Islet precursor cell (in vitro differentiated cells): ENCODE measurements at regions not wholly inside any gene's neighbourhood (a gene's known extent, or its start where the extent isn't known, plus 50 kb on each side); places are given as distances from the start of the nearest gene placed in this dataset.
A peak's percentile ranks its signal among the peaks of the same experiment; 100 is the strongest.

ENCODE experiments used
- DNase-seq: peaks from one replicate; pipeline ENCODE4 v3.0.0-alpha.2; 2018

DNA sequence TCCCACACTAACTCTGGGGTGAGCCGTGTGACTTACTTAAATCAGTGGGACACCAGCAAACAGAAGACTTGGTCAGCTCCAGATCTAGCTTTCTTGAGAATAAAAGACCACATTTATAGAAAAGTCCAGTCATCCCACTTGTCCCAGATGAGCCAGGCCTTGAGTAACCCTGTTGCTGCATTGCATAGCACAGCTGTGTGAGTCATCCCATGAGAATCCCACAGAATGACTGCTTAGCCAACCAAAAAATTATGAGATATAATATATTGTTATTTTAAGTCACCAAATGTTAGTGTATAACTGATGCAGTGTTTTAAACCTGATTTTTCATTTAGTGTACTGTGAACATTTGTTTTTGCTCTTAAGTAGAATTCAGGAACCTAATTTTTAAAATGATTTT is 94.2 kb upstream of the FSHR start:
- peak; percentile 76 for DNase-seq

DNA sequence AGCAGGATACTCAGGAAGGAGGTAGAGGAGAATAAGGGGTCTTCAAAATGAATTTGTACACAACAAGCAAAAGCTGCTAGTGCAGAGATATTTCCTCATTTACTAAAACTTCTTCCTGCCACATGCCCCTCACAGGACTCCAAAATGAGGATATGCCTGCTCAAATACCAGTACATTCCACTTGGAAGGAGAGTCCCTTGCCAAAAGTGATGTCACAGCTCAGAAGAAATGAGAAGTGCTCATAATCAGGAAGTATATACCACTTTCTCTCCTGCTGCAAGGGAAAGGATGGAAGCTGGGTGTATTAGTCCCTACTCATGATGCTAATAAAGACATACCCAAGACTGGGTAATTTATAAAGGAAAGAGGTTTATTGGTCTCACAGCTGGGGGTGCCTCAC is 87.7 kb upstream of the FSHR start:
- DNase-seq = no peak

DNA sequence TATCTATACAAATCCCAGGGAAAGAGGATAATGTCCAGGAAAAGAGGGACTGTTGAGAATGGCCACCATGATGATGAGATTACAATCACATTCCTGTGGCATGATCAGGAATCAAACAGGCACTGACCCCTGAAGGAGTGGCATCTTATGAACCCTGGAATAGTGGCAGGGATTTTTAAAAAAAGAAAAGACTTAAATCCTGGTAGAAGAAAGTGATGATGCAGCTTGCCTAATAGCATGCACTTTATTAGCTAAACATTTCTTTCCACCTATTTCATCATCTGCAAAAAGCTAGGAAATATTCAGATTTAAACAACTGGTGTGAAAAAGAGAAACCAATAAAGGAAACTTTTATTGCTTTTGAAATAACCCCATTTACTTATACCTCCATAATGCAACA is 87.2 kb upstream of the FSHR start:
- DNase-seq = no peak

DNA sequence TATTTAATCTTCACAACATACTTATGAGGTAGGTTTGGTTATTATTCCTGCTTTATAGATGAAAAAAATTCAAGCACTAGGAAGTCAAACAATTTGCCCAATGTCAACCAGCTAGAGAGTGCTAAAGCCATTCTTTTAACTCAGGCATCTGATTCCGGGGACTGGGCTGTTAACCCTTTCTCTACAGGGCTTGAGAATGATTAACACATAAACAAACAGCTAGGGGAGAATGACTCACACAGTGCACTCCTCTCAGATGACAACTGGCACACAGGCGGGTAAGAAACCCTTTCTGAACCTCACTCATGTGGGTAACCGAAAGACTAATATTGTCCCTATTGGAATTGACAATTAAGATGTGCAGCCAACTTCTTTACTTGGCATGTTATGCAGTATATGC is 86.3 kb upstream of the FSHR start:
- DNase-seq = peak; percentile 55

- DNase-seq = no peak
Observed at GRCh38 chr2:49238604-49238960, 84.3 kb upstream of the FSHR start.

DNA sequence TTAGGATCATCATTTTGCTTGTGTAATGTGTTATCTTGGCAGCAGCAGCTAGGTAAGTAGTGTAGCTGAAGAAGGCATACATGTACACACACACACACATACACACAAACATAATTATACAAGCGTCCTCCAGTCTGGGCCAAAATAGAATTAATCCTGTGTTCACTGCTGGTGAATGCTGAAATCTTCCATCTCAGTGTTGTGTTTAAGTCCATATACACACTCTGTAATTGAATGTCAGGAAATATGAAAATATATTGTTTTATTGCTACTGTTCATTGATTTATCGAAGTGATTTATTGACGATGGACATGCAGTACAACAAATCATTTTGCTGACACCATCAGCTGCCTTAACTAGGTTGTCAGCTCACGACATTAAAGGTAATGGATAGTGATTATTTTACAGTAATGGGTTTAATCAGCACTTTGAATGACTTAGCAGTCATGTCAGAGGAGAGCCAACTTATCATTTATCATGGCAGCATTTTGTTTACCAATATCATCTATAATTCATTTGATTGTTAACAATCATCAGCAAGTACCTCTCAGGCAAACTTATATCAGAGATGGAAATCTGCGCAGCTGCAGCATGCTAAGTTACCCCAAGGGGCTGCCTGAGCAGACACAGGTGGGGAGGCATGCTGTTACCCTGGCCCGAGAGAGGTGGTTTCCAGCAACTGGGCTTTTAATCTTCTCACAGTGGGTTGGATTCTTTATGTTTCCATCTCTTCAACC is 83.7 kb upstream of the FSHR start:
- DNase-seq = no peak

GRCh38 chr2:49236316-49236715 is 82.0 kb upstream of the FSHR start:
- no peak for DNase-seq

GRCh38 chr2:49226360-49226759 is 72.0 kb upstream of the FSHR start:
- no peak for DNase-seq

GRCh38 chr2:49225126-49225525 is 70.8 kb upstream of the FSHR start:
- DNase-seq = no peak

DNA sequence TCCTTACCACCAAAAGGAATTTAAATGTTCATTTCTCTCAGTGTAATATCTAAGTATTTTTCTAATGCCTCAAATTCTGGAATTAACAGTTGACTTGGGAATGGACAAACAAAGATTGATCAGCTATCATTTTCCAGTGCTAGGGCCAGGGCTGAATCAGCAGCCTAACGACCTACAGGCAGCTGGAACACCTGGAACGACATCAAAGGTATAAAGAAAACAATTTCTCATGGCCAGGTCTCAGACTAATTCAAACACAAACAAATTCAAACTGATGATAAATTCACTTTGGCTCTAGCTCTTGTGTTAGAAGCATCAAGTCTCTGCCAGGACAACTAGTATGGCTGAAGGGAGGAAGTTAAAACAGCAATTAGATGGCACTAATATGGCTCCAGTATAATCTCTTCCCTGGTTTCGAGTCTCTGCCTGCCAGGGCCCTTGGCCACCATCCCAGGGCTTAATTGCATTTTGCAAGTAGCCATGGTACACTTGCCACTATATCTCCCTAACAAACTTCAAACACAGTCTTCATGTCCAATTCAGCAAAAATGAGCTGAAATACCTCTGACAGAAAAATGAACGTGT is 70.2 kb upstream of the FSHR start:
- DNase-seq = no peak

DNA sequence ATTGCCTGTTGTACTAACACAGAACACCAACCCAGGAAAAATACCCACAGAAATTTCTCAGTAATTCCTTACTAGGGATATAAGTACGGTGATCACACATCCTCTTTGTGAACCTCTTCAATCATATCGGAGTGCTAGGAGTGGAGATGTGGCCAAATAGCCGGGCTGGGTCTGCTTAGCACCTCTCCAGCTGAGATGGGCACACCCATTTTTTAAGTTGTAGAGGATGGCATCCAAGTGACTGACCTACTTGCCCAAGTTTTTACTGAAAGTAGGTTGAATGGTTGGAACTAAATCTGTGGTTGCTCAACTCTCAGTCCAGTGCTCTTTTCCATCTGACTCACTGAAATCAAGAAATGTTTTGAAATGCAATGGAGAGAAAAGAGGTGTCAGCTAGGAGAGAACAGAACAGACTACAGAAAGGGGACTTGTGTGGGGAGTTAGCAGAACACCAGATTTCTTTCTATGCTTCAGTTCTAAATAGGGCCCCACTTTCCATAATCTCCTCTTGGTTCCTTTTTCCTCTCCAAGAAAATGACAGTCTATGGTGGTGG is 68.7 kb upstream of the FSHR start:
- DNase-seq = no peak

DNA sequence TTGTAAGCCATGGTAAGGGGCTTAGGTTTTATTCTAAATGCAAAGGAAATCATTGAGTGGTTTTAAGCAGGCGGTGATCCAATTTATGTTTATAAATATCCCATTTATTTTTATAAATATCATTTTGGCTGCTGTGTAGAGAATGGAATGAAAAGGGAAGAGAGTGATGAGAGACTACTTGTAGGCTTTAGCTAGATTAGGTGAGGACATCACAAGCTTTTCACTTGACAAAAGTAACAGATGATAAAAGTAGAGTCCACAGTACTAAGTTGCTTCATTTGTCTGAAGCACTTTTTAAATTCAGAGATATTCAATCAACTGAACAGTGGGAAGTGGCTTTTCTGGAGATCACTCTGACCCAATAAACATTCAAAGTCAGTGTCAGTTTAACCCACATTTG is 65.4 kb upstream of the FSHR start:
- no peak for DNase-seq

DNA sequence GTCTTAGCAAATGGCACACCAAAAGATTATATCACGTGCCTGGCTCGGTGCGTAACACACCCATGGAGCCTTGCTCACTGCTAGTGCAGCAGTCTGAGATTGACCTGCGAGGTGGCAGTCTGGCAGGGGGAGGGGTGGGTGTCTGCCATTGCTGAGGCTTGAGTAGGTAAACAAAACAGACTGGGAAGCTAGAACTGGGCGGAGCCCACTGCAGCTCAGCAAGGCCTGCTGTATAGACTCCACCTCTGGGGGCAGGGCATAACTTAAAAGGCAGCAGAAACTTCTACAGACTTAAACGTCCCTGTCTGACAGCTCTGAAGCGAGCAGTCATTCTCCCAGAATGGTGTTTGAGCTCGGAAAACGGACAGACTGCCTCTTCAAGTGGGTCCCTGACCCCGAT is 55.9 kb upstream of the FSHR start:
- DNase-seq = peak; percentile 84

GRCh38 chr2:49207204-49207603 is 52.9 kb upstream of the FSHR start:
- DNase-seq = no peak
